ENCODE measurements at regions not wholly inside any gene's neighbourhood (a gene's known extent, or its start where the extent isn't known, plus 50 kb on each side); places are given as distances from the start of the nearest gene placed in this dataset.

DNA sequence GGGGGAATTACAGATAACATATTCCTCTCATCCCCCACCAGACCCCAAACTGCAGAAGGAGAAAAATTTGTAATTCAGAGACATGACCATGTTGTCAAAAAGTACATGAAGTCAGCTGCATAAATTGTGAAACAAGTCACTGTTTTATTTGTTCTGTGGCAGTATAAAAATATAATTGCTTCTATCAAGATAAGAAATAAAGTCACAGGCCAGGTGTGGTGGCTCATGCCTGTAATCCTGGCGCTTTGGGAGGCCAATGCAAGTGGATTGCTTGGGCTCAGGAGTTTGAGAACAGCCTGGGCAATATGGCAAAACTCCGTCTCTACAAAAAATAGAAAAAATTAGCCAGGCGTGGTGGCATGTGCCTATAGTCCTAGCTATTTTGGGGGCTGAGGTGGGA is 87.7 kb upstream of the DPH6 start:
- Histone ChIP-seq H3K4me3 (no peak overlapping the region), H3K27ac (no peak overlapping the region), H3K27me3 (no peaks in the 10 kb centered on the region), H3K36me3 (no peaks in the 10 kb centered on the region), H3K4me1 (no peaks in the 10 kb centered on the region), H3K9me3 (no peaks in the 10 kb centered on the region)
- TF ChIP-seq POLR2A (IDR thresholded peaks at IDR 0.05) = no peak
- no peak for DNase-seq
- intact Hi-C loops (cut with DNase I; ENCODE audit: low total_unique reads) = no loop called here

DNA sequence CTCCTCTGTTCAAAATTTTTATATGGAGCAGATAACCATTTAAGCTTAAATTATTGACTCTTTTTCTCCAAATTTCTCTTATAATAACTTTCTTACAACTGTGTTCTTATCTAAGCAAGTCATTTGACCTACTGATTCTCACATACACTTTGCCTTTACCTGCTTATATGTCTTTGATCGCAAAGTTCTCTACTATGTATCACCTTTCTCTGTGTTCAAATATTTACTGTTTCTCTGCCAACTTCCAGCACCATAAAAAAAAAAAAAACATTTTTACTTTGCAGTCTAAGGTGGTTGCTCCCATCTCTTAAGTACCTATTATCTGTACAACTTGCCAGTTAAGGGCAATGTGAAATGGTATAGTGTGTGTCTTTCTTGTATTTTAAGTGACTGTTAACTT is 100.8 kb upstream of the DPH6 start:
- Histone ChIP-seq H3K27ac (no peak overlapping the region), H3K9me3 (peaks cover 0 to 6% of the 10 kb centered on the region in 2 donors), H3K36me3 (no peaks in the 10 kb centered on the region), H3K4me1 (no peaks in the 10 kb centered on the region), H3K4me3 (no peak overlapping the region), H3K27me3 (no peaks in the 10 kb centered on the region)
- intact Hi-C loops (cut with DNase I; ENCODE audit: low total_unique reads) = no loop called here
- no peak for DNase-seq
- TF ChIP-seq, protein P1, sequence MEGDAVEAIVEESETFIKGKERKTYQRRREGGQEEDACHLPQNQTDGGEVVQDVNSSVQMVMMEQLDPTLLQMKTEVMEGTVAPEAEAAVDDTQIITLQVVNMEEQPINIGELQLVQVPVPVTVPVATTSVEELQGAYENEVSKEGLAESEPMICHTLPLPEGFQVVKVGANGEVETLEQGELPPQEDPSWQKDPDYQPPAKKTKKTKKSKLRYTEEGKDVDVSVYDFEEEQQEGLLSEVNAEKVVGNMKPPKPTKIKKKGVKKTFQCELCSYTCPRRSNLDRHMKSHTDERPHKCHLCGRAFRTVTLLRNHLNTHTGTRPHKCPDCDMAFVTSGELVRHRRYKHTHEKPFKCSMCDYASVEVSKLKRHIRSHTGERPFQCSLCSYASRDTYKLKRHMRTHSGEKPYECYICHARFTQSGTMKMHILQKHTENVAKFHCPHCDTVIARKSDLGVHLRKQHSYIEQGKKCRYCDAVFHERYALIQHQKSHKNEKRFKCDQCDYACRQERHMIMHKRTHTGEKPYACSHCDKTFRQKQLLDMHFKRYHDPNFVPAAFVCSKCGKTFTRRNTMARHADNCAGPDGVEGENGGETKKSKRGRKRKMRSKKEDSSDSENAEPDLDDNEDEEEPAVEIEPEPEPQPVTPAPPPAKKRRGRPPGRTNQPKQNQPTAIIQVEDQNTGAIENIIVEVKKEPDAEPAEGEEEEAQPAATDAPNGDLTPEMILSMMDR (IDR thresholded peaks at IDR 0.05) = no peak
- TF ChIP-seq POLR2A (IDR thresholded peaks at IDR 0.05) = no peak

DNA sequence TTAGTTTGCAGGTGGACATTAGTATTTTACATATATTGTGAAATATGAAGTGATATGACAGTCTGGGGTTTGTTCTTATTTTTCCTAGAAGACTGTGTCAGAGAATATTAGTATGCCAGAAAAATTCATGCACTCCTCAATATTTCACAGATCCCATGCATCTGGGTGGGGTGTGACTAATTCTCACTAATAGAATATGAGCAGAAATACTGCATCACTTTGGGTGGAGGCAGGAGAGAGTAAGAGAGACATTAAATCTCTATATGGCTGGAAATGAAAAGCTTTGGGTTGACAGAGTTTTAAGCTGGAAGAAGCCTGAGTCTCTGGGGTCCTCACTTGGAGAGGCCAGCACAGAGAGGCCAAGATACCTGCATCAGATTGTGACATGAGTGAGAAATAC is 101.3 kb upstream of the DPH6 start:
- no peak for DNase-seq
- Histone ChIP-seq H3K36me3 (no peaks in the 10 kb centered on the region), H3K27ac (no peak overlapping the region), H3K4me3 (no peak overlapping the region), H3K9me3 (peaks cover 0 to 6% of the 10 kb centered on the region in 2 donors), H3K4me1 (no peaks in the 10 kb centered on the region), H3K27me3 (no peaks in the 10 kb centered on the region)
- intact Hi-C loops (cut with DNase I; ENCODE audit: low total_unique reads) = no loop called here
- no peak for TF ChIP-seq POLR2A (IDR thresholded peaks at IDR 0.05)
- TF ChIP-seq, protein P1 (IDR thresholded peaks at IDR 0.05) = no peak

DNA sequence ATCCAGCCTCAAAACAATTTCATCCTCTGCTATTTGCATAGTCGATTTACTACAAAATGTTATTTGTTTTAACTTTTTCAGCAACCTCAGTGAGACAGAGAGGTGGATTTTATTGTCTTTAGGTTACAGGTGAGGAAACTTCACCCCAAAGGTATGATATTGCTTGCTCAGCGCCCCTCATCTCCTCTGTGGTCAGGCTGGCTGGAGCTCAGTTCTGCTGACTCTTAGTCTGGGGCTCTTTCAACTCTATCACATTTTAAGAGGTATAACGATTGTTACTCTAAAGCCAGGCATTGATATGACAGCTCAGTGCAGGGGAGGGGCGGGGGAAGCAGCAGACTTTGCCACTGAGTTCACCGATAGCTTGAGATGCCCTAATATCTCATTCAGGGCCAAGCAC is 103.0 kb upstream of the DPH6 start:
- no peak overlapping the region for H3K27ac ChIP-seq
- no peak for DNase-seq
- no peaks in the 10 kb centered on the region for H3K4me1 ChIP-seq
- no peaks in the 10 kb centered on the region for H3K27me3 ChIP-seq
- H3K36me3 ChIP-seq = no peaks in the 10 kb centered on the region
- no peak for TF ChIP-seq POLR2A (IDR thresholded peaks at IDR 0.05)
- TF ChIP-seq, protein P1 (IDR thresholded peaks at IDR 0.05) = no peak
- intact Hi-C loops (cut with DNase I; ENCODE audit: low total_unique reads) = no loop called here
- H3K4me3 ChIP-seq = no peak overlapping the region
- no peaks in the 10 kb centered on the region for H3K9me3 ChIP-seq

DNA sequence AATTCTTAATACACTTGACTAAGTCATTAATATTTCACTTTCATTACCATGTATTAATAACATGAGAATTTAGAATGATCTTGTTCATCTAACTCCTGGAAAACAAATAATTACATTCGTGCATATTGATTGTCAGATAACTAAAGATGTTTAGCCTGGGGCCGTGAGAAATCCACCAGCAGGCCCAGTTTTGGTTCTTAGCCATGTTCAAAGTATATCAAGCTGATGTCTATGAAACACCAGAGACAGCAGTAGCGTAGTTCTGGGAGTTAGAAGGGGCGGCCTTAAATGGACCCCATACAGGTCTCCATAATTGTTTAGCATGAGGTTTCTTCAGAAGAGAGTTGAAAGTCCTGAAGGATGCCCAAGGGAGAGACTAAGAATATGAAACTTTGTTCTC is 103.6 kb upstream of the DPH6 start:
- intact Hi-C loops (cut with DNase I; ENCODE audit: low total_unique reads) = no loop called here
- H3K36me3 ChIP-seq = no peaks in the 10 kb centered on the region
- no peak overlapping the region for H3K27ac ChIP-seq
- no peak for DNase-seq
- H3K4me3 ChIP-seq = no peak overlapping the region
- no peaks in the 10 kb centered on the region for H3K27me3 ChIP-seq
- H3K9me3 ChIP-seq = no peaks in the 10 kb centered on the region
- no peak for TF ChIP-seq POLR2A (IDR thresholded peaks at IDR 0.05)
- TF ChIP-seq, protein P1 (IDR thresholded peaks at IDR 0.05) = no peak
- no peaks in the 10 kb centered on the region for H3K4me1 ChIP-seq

DNA sequence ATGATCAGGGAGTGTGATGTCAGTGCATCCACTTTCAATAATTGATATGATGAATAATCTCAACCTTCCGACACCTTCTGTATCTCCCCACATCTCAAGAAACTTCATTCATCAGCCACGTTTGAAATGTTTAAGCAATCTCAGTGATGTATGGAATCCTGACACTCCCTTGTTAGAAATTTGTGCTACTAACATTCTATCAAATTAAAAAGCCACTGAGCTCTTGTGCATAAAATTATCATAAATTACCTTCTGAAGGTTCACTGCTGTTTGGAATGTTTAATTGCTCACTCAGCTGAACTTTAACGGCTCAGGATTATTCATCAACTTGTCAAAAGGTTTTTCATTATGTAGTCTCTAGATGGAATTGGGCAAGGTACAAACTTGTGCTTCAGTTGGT is 108.4 kb upstream of the DPH6 start:
- Histone ChIP-seq H3K4me1 (no peaks in the 10 kb centered on the region), H3K9me3 (no peaks in the 10 kb centered on the region), H3K36me3 (no peaks in the 10 kb centered on the region), H3K27ac (no peak overlapping the region), H3K4me3 (no peak overlapping the region), H3K27me3 (no peaks in the 10 kb centered on the region)
- DNase-seq = no peak
- intact Hi-C loops (cut with DNase I; ENCODE audit: low total_unique reads) = no loop called here
- TF ChIP-seq, protein P1 (IDR thresholded peaks at IDR 0.05) = no peak
- TF ChIP-seq POLR2A (IDR thresholded peaks at IDR 0.05) = no peak
